Suppressor macrophage treated with lipopolysaccharide for 4 hours (primary cell): ENCODE measurements at regions not wholly inside any gene's neighbourhood (a gene's known extent, or its start where the extent isn't known, plus 50 kb on each side); places are given as distances from the start of the nearest gene placed in this dataset.
A peak's percentile ranks its signal among the peaks of the same experiment; 100 is the strongest.

Experiments used
- DNase-seq: peaks from one replicate; pipeline ENCODE4 v3.0.0-alpha.2; 2020

DNA sequence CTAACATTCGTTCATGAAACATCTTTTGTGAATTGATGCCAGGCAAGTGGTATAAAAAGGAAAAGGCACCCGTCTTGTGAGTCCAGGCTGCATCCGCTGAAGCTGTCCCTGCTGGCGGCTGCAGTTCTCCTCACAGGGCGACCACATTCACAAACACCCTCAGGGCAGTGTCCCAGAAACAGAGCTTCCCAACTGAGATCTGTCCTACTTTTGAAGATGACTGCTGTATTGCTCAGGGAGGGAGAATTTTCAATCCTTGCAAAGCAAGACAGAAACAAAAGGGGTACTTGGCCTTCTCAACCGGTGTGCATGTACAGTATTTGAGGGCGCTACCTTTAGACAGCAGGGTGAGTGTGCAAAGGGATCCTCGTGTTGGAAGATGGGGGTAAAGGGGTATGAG lies 316.1 kb downstream of the GADD45G start:
- no peak for DNase-seq

DNA sequence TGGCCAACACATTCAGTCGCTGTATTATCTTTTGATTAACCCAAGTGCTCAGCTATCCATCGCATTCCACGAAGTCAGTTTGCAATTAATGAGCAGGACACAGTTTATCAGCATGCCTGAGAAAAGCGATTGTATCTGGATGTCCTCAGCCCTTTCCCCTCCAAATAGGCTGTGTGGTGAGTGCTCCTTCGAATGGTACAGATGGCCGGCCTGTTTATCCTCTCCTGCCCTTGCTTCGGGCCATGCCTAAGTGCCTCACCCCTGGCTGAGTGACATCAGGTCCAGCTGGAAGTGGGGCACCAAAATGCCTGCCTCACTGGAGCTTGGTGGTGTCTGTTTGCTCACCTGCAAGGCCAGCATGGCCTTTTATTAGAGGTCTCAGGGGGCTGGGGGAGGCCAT lies 317.3 kb downstream of the GADD45G start:
- no peak for DNase-seq

DNA sequence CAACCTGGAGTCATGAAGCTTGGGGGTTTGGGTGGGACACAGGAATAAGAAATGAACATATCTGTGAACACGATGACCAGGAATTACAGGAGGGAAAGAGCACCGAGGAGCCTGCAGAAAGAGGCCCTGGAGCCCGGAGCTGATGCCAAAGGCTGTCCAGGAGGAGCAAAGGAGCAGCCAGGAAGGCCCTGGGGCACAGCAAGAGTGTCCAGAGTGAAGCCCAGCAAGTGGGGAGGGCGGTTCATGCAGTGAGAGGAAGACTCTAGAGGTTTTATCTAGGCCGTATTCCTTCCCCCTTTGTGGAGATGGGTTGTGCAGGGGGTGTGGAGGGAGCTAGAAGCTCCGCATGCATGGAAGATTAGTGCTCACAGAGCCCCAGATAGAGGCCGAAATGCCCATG lies 318.4 kb downstream of the GADD45G start:
- no peak for DNase-seq

DNA sequence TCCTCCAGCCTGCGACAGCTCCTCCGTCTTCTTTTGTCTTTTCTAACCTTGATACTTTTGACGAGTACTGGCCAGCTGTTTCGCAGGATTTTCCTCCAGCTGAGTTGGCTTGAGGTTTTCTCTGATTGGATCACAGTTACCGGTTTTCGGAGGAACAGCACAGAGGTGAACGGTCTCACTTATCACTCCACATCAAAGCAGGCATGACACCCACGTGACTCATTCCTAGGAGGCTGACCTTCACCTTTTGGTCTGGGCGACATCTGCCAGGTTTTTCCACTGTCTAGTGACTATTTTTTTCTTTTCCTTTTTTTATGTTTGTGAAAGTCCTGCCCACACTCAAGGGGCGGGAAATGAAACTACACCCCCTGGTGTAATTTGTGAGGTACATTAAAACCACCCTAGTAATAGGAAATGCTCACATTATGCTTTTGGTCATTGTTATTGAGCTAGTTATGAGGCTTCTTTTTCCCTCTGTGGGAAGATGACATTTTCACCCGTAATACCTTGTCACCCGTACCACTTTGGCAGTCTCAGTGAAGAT lies 319.2 kb downstream of the GADD45G start:
- DNase-seq: peak; percentile 39

DNA sequence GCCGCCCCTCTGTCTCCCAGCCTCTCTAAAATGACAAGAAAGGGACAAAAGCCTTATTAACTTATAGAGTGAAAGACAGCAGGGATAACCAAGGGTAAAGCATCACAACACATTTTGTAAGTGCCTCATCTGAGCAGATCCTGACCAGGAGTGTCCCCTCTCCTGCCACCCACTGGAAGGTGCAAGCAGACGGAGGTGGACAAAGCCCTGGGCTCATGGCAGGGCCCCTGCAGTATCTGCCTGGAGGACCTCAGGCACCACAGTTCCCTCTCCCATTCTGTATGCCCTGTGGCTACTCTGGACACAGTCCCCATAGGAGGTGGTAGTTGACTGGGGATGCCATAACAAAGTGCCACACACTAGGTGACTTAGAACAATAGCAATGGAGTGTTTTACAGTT lies 319.8 kb downstream of the GADD45G start:
- no peak for DNase-seq

DNA sequence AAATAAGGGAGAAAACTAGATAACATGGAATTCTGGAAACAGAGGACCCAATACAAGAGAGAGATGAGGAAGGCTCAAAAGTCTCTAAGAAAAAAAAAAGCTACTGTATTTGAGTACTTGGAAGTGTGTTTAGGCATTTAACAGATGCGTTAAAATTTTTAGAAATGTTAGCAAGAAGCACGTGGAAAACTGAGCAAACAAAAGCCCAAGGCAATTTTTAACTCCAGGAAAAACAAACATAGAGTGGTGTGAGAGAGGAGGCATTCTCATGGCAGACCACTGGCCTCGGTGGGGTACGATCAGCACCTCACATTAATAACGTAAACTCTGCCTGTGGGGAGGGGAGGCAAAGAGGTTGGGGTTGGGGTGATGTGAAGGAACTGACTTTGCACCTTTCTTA lies 321.4 kb downstream of the GADD45G start:
- no peak for DNase-seq

DNA sequence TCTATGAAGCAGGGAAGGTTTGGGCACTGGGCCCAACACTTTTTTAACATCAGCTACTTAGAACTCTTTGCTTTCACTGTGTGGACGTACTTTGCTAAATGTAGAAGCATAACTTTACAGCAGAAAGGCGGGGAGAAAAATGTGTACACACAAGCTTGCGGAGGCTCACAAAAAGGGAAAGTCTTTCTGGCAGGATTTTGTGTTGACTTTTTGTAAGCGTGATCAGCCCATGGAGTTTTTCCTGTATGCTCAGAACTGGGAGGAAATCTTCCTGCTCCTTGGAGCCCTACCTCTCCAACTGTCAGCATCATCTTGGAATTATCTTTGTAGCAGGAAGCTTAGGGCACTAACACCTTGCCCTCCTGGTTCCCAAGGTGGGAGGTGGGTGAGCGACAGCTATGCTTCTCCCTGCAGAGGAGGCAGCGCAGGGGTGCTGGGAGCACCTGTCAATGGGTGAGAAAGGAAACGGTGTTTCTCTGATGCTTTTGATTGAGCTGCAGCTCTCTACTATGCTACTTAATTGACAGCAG lies 321.9 kb downstream of the GADD45G start:
- DNase-seq: no peak

DNA sequence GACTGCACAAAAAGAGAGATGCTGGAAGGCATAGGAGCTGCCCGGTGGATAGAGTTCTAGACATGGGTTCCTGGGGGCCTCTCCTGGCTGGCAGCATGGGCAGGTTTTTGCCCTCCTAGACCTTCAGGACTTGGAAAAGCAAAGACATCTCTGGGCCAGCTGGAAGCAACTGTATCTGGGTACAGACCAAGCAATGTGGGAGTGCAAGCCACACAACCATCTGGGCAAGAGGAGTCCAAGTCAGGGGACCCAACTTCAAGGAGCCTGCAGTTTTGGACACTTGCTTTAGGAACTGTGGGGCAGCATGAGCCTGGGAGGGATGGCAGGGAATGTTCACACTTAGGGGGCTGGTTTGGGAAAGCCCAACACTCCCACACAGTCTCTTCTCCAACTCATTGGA lies 323.3 kb downstream of the GADD45G start:
- no peak for DNase-seq

DNA sequence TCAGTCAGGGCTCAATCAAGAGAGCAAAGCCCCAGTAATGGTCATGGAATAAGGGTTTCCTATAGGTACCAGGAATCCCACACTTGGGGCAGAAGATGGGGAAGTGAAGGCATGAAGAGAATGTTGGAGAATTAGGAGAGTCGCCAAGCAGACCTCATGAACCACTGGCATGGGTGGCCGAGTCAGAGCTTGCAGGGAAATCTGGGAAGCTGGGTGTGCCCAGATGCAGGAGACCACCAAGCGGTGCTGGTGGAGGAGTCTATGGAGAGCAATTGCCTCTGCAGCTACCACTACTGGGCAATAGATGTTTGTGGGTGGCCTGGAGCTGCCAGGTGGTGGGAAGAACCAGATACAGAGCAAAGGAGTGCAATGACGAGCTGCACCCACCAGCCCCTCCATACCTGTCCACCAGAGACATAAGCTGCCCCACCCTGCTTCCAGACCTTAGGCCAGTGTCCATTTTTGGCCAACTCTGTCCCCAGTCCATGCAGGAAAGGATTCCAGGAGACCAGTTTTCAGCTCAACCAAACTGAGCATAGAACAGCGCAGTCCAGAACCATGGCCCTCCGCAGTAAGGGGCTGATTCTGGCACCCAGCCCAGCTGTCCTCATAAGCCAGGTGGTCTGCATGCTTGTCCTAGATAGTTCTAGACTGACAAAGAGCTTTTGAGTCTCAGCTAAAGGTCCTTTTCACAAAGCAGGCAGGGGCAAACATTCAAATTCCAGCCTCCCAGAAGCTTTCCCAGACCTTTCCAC lies 323.9 kb downstream of the GADD45G start:
- DNase-seq: no peak

DNA sequence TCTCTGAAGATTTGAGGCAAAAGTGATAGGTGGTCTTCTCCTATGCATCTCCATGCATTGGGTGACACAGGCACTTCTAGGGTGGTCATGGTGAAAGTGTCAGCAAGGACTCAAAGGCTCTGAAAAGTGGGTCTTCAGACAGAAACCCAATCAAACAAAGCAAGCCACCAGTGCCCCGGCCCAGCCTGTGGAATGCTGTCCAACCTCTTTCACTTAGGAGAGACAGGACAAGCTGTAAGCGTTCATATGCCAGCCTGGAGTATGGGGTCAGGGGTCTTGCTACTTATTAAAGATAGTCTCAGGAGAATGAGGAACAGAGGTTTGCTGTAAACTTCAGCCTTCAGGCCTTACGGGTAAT lies 324.5 kb downstream of the GADD45G start:
- DNase-seq: no peak

DNA sequence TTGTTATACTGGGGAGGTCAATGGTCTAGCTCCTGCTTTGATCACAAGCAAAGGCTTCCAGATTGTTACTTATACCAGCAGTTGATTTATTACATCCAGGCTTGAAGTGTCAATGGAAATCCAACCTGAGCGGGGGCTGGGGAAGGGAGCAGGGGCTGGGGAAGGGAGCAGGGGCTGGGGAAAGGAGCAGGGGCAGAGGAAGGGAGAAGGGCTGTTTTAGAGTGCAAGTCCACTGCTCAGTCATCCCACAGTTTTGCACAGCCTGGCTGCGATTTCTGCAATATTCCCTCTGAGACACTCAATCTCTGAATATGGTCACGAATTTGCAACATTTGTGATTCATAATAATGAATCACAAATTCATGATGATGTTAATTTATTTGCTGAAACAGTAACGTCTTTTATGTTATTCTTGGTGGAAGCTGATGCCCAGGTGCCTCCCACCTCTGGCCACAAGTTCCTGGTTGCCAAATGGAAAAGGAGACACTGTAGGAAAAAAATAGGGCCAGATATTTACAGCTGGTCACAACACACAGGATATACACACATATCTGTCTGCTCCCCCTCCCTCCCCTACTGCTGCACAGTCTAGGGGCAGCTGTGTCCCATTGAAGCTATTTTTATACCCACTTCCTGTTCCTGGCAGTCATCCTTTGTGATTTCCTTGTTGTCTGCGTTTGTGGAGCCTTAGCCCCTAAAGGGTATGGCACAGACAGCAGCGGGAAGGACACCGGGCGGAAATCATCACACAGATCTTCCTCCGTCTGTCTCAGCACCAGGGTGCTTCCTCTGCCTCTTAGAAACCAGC lies 325.1 kb downstream of the GADD45G start:
- DNase-seq: peak; percentile 26

DNA sequence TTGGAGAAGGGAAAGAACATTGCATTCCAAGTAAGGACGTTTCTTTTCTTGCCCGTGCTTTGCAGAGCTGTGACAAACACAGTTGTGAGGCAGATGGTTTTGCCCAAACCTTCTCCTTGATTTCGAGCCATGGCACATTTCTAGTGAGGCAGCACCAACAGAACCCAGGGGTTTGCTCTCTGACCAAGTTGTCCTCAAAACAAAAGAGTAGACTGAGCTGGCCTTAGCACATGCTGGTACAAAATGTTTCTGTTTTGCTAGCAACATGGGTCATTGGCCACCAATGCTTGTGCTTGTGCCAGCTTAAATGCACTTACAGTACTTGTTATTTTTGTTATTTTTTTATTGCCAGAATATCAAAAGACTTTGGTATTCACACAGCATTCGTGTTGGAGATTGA lies 328.8 kb downstream of the GADD45G start:
- DNase-seq: no peak

DNA sequence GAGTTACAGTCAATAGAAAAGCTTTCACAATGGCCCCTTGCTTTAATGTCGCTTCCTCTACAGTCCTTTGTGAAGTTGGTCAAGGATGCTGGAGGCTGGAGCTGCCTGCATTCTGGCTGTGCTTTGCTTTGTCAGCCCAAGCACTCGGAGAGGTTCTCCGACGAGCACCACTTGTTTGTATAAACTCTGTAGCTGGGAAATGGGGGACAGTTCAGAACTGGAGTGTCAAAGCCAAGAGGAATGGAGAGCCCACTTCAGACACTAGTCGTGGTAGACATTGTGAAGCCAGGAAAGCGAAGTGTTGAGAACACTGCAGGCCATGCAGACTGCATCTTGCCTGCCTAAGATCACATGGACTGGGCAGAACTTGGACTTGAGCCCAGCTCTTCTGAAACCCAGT lies 330.3 kb downstream of the GADD45G start:
- DNase-seq: no peak

DNA sequence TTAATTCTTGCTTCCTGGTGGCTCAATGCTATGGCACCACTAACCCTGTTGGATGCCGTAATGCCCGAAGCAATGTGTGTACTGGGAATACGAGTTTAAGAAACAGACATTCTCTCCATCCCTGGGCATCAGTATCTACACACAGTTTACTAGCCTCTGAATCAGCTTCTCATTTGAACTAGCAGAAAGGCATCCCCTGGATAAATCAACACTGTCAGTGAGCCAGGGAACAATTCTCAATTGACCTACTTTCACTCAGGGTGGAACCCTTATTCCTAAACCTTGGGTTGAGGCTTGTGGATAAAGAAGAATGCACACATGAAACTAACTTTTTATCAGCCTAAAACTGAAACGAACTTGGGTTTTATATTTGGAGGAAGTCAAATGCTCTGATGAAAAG lies 331.0 kb downstream of the GADD45G start:
- DNase-seq: no peak

DNA sequence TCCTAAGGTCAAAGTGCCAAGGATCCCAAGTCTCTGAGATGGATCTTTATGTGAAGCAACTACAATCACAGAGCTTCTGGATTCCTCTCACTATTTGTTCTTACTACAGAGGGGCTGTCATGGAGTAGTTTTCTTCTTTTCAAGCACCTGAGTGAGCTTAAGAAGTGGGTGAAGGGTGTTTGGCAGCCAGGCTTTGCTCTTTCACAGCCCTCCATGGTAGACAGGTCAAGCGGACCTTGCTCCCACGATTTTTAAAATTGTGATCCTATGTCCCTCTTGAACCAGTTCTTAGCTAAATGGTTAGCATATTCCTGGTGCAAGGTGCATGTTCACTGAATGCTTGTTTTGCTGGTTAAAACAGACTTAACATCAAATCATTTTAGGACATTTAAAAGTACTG lies 332.2 kb downstream of the GADD45G start:
- DNase-seq: no peak

DNA sequence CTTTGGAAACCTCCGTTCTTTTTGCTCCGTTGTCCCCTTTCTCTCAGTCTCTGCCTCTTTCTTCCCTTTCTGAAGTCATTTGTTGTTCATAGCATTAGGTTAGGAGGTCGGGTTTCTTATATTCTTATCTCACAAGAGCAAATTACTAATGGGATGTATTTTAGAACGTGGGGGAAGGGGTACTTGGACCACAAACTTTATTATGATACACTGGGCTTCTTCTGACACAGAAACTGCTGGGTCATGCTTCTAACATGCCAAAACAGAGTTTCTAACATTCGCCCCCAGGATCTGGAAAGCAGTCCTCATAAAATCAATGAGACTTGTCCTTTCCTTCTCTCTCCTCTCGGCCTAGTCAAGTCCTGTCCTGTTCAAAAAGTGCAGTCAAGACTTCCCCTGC lies 334.4 kb downstream of the GADD45G start:
- no peak for DNase-seq

DNA sequence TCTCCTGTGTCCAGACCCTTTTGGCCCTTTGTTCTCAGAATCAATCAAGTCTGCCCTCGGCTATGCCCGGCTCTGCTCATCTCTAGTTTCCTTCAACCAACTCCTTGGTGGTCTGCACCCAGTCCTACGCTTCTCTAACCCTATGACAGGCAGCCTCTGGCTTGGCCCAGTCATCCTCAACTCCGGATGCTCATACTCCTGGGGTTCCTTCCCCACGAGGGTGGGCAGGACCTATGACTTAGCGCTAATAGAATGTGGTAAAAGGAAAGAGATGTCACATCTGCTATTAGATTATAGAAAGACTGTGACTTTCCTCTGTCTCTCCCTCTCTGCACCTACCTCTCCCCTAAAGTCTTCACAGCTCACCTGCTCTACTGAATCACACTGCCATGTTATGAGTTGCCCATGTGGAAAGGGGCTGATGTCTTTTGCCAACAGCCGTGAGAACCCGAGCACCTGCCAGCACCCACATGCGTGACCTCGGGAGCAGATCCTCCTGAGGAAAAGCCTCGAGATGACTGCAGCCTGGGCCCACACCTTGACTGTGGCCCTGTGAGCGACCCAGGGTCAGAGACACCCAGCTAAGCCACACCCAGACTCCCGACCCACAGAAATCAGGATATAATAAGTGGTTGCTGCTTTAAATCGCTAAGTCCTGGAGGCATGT lies 334.9 kb downstream of the GADD45G start:
- no peak for DNase-seq

DNA sequence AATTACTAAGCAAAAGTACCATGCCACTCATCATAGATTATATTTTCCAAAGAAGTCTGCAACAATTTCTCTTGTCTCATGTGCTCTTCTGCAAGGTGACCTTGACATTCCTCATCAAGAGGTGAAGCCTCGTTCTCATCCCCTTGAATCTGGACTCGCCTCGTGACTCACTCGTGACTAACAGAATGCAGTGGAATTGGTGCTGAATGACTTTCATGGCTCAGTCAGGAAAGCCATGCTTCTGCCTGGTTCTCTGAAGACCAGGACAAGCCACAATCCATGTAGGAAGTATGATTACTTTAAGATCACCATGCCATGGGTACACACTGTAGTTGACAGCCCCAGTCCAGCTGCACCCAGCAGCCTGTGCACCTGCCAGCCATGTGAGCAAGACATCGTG lies 335.8 kb downstream of the GADD45G start:
- DNase-seq: no peak

DNA sequence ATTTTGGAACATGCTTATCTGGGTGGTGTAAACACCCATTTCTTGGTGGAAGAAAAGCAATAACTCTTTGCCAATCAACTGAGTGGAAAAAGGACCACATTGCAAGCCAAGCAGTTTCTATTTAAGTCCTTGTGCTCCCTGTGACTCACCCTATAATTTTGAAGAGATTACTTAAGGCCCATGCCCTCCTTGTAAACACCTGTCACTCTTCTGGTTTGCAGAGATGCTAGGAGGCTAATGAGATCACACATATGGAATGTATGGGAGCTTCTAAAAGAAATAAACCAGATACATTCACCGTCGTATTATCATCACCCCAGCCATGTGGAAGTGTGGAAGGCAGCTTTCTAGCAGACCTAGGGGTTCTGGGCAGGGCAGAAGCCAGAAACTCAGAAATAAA lies 337.1 kb downstream of the GADD45G start:
- no peak for DNase-seq

DNA sequence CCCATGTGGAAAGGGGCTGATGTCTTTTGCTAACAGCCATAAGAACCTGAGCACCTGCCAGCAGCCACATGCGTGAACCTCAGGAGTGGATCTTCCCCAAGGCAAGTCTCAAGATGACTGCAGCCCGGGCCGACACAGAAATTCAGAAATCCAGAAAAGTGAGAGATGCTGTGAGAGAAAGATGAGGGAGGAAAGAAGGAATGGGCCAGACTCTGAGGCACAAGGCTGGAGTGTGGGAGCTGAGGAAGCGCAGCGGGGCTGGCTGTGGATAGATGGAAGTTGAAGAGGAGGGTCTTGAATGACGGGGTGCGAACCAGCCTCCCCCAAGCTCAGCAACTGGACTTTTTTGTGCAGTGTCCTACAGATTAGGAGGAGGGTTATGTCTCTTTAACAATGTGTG lies 337.8 kb downstream of the GADD45G start:
- DNase-seq: no peak

DNA sequence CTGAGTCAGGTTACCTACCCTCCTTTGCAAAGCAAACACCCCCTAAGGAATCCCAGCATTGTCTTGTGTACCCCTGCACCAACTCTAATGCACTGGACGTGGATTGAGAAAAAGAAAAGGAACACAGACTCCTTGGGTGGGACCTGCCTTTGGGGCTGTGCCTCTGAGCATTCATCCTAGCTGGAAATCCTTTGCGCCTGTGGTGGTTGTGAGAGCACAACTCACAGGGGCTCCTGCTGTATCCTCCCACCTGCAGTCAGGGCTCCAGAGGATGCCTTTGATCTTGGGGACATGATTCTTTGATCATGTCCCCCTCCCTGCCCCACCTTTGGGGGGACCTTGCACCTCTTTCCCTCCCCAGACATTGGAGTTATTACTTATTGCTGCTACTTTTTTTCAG lies 338.5 kb downstream of the GADD45G start:
- no peak for DNase-seq

DNA sequence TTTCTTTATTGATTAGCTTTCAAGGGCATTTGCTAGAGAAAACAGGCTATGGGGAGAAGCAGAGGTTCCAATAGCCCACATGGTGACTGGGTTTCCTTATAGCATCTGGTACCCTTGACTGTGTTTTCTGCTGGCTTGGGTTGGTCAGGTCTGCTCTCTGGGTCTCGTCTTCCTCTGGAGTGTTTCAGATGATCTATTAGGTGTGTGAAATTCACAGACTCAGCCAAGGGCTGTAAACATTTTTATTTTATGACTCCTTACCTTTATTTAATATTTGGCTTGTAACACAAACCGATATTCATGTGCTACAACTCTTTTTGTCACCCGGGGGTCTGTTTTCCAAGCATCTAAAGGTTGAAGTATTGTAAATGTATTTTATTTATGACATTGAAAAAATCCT lies 338.9 kb downstream of the GADD45G start:
- no peak for DNase-seq

DNA sequence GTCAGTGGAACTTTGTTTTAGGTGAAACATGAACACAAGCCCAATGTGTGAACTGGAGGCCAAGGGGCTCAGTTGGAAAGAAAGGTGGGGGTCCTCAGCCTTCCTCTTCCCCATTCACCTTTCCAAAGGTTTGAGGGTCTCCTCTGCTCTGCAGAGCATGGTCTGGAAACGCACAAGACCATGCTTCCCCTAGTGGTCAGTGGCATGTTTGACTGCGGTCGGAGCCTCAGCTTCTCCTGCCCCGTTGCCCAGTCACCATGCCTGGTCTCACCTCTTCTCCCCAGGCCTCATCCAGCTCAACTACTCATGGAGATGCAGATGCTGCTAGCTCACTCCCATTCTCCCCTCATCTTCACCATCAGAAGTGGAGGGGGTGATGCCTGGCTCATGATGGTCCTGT lies 340.3 kb downstream of the GADD45G start:
- no peak for DNase-seq

DNA sequence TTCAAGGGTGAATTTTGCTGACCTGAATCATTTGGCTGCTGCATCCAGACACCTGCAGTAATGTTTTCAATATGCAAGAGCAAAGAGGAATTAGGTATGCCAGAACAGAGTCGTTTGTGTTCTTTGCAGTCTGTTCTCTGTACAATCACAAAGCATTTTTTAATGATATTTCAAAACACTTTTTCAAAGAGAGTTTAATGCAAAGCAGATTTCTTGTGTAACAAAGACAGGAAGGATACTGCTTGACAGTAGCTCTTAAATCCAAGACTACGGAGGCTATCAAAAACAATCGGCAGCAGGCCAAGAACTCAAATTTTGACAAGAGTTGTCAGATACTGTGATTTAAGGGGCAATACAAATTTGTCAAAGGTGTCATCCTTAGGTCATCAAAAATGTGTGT lies 341.9 kb downstream of the GADD45G start:
- DNase-seq: no peak
